NCI-H2107 treated with DMSO at 0.1 percent for 48 hours (cell line): ENCODE measurements at regions not wholly inside any gene's neighbourhood (a gene's known extent, or its start where the extent isn't known, plus 50 kb on each side); places are given as distances from the start of the nearest gene placed in this dataset.
"Not testable (repeated sequence)": the region's sequence is repeated elsewhere in the genome, so short reads cannot be mapped to it uniquely, and the experiment has no call there.

Experiments
- DNase-seq: peaks from one replicate; lab custom pipeline; 2025; ENCODE audit not compliant: unreplicated experiment; lab: John Stamatoyannopoulos, UW

- no peak for DNase-seq
Measured at GRCh38 chr5:118211606-118212005, 776.7 kb downstream of the DTWD2 start.

- DNase-seq = no peak
Measured at GRCh38 chr5:118208031-118208453, 780.3 kb downstream of the DTWD2 start.

- no peak for DNase-seq
Measured at GRCh38 chr5:118199801-118200200, 788.5 kb downstream of the DTWD2 start.

GRCh38 chr5:118196229-118196628, 792.1 kb downstream of the DTWD2 start:
- DNase-seq = no peak

- DNase-seq = no peak
Measured at GRCh38 chr5:118195211-118195610, 793.1 kb downstream of the DTWD2 start.

GRCh38 chr5:118193194-118193905, 795.0 kb downstream of the DTWD2 start:
- no peak for DNase-seq

GRCh38 chr5:118185018-118185417, 803.3 kb downstream of the DTWD2 start:
- DNase-seq = no peak

GRCh38 chr5:118176146-118176545, 812.2 kb downstream of the DTWD2 start:
- no peak for DNase-seq

- DNase-seq = no peak
Measured at GRCh38 chr5:118174671-118175070, 813.7 kb downstream of the DTWD2 start.

- no peak for DNase-seq
Measured at GRCh38 chr5:118173340-118173739, 815.0 kb downstream of the DTWD2 start.

- no peak for DNase-seq
Measured at GRCh38 chr5:118165619-118166018, 822.7 kb downstream of the DTWD2 start.

- no peak for DNase-seq
Measured at GRCh38 chr5:118156181-118156580, 832.2 kb downstream of the DTWD2 start.

- DNase-seq = no peak
Measured at GRCh38 chr5:118146824-118147223, 841.5 kb downstream of the DTWD2 start.

- DNase-seq = no peak
Measured at GRCh38 chr5:118144540-118144939, 843.8 kb downstream of the DTWD2 start.

GRCh38 chr5:118139361-118139760, 849.0 kb downstream of the DTWD2 start:
- no peak for DNase-seq

- no peak for DNase-seq
Measured at GRCh38 chr5:118126159-118126558, 862.2 kb downstream of the DTWD2 start.

- no peak for DNase-seq
Measured at GRCh38 chr5:118125687-118126086, 862.7 kb downstream of the DTWD2 start.

GRCh38 chr5:118121258-118121657, 867.1 kb downstream of the DTWD2 start:
- DNase-seq = no peak

- DNase-seq = no peak
Measured at GRCh38 chr5:118115791-118116190, 872.6 kb downstream of the DTWD2 start.

- no peak for DNase-seq
Measured at GRCh38 chr5:118111956-118112355, 876.4 kb downstream of the DTWD2 start.

- DNase-seq = not testable (repeated sequence)
Measured at GRCh38 chr5:118107246-118107645, 881.1 kb downstream of the DTWD2 start.

GRCh38 chr5:118098716-118099115, 889.6 kb downstream of the DTWD2 start:
- DNase-seq = no peak

GRCh38 chr5:118095115-118095514, 893.2 kb downstream of the DTWD2 start:
- no peak for DNase-seq
